HL-60/S4 (cell line): ENCODE measurements at regions not wholly inside any gene's neighbourhood (a gene's known extent, or its start where the extent isn't known, plus 50 kb on each side); places are given as distances from the start of the nearest gene placed in this dataset.
"Not testable (repeated sequence)": the region's sequence is repeated elsewhere in the genome, so short reads cannot be mapped to it uniquely, and the experiment has no call there.

Experiments used
- in situ Hi-C: fragments of 300-500 bp; cut with MboI; formaldehyde crosslinking; loops from 2 replicates; pipeline ENCODE4 v1.14.3; 2022; ENCODE audit warnings: low sequenced_read_pairs

- in situ Hi-C loops: loop anchor here (25.0 kb wide), 1 partner anchor 468 kb away; the partner anchor contains the start of gene NUBP1
Measured at GRCh38 chr16:10269632-10270031, 87.4 kb upstream of the GRIN2A start.

DNA sequence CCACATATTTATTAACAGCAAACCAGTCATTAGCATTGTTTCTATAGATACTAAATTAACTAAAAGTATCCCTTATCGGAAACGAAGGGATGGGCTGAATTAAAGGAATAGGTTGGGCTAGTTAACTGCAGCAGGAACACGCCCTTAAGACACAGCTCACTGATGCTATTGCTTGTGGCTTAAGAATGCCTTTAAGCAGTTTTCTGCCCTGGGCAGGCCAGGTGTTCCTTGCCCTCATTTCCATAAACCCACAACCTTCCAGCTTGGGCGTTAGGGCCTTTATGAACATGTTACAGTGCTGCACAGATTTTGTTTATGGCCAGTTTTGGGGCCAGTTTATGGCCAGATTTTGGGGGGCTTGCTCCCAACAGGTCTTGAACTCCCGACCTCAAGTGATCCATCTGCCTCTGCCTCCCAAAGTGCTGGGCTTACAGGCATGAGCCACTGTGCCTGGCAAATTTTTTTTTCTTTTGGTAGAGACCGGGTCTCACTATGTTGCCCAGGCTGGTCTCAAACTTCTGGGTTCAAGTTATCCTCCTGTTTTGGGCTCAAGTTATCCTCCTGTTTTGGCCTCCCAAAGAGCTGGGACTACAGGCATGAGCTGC, 90.1 kb upstream of the GRIN2A start:
- in situ Hi-C loops: loop anchor here (25.0 kb wide), 1 partner anchor 465 kb away; the partner anchor contains the start of gene NUBP1

GRCh38 chr16:10275214-10275996, 93.2 kb upstream of the GRIN2A start:
- in situ Hi-C loops: not testable (repeated sequence)

- in situ Hi-C loops: no loop called here
Measured at GRCh38 chr16:10277597-10277996, 95.4 kb upstream of the GRIN2A start.

GRCh38 chr16:10280262-10281170, 98.3 kb upstream of the GRIN2A start:
- in situ Hi-C loops: no loop called here

DNA sequence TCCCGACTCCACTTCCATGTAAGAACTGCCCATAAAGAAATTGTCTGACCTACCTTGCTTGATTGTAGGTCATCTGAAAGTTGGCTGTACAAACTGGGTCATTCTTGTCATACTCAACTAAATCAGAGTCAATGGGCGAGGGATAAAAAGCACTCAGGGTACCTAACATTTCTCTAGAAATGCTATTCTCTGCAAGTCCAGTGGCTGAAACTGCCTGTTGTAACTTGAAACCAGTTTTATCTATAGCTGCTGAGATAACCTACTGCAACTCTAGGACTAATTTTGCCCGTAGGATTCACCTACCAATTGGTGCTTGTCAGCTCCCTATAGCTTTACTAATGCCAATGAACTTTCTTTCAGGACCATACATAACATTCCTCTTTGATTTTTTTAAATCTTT, 100.1 kb upstream of the GRIN2A start:
- in situ Hi-C loops: no loop called here

GRCh38 chr16:10283246-10283645, 101.0 kb upstream of the GRIN2A start:
- in situ Hi-C loops: not testable (repeated sequence)

DNA sequence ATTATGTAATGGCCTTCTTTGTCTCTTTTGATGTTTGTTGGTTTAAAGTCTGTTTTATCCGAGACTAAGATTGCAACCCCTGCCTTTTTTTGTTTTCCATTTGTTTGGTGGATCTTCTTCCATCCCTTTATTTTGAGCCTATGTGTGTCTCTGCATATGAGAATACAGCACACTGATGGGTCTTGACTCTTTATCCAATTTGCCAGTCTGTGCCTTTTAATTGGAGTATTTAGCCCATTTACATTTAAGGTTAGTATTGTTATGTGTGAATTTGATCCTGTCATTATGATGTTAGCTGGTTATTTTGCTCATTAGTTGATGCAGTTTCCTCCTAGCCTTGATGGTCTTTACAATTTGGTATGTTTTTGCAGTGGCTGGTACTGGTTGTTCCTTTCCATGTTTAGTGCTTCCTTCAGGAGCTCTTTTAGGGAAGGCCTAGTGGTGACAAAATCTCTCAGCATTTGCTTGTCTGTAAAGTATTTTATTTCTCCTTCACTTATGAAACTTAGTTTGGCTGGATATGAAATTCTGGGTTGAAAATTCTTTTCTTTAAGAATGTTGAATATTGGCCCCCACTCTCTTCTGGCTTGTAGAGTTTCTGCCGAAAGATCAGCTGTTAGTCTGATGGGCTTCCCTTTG, 95.3 kb upstream of the ATF7IP2 start:
- in situ Hi-C loops: not testable (repeated sequence)

DNA sequence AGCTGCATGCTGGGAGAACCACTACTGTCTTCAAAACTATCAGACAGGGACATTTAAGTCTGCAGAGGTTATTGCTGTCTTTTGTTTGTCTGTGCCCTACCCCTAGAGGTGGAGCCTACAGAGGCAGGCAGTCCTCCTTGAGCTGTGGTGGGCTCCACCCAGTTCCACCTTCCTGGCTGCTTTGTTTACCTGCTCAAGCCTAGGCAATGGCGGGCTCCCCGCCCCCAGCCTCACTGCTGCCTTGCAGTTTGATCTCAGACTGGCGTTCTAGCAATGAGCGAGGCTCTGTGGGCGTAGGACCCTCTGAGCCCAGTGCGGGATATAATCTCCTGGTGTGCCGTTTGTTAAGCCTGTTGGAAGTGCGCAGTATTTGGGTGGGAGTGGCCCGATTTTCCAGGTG, 93.7 kb upstream of the ATF7IP2 start:
- in situ Hi-C loops: not testable (repeated sequence)

- in situ Hi-C loops: not testable (repeated sequence)
Measured at GRCh38 chr16:10292976-10293375, 92.9 kb upstream of the ATF7IP2 start.

GRCh38 chr16:10294153-10294552, 91.7 kb upstream of the ATF7IP2 start:
- in situ Hi-C loops: not testable (repeated sequence)

GRCh38 chr16:10296956-10297340, 88.9 kb upstream of the ATF7IP2 start:
- in situ Hi-C loops: no loop called here

DNA sequence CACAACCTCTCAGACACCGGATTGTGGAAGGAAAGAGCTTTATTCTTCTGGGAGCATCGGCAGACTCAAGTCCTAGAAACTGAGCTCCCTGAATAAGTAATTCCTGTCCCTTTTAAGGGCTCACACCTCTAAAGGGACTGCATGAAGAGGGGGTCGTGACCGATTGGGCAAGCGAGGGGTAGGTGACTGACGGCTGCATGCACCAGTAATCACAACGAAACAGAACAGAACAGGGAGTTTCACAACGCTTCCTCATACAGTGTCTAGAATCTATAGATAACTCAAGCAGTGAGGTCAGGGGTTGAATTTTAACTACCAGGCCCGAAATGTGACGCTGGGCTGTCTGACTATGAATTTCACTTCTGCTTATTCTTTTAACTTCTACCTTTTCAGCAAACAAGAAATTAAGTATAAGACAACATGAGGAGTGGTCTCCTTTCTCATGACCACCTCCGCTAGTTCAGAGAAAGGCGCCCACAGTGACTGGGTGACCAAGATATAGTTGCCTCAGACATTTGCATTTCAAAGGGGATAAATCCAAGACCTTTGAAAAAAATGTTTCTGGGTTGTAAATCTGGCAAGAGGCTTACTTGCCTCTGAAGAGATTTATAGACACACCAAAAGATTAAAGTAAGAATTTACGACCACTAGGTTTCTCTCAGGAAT, 88.4 kb upstream of the ATF7IP2 start:
- in situ Hi-C loops: no loop called here

DNA sequence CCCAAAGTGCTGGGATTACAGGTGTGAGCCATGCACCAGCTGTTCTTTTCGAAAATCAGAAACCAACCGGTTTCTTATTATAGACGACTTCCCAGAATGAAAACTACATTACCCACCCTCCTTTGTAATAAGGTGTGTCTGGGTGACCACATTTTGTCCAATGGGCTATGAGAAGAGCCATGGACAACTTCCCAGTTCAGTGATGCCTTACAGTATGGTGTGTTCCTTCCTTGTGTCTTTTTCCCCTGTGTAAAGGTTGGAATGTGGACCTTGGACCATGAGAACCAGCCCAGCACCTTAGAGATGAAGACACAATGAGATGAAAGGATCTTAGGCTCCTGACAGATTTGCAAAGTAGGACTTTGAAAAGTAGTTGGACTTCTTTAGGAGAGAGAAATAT, 85.0 kb upstream of the ATF7IP2 start:
- in situ Hi-C loops: no loop called here

DNA sequence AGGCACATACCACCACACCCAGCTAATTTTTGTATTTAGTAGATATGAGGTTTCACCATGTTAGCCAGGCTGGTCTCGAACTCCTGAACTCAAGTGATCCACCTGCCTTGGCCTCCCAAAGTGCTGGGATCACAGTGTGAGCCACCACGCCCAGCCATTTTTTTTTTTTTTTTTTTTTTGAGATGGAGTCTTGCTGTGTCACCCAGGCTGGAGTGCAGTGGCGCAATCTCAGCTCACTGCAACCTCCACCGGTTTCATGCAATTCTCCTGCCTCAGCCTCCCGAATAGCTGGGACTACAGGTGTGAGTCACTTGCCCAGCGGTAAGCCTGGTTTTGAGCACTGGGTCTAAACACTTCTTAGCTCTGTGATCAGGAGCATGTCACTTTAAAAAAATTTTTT, 84.3 kb upstream of the ATF7IP2 start:
- in situ Hi-C loops: not testable (repeated sequence)

- in situ Hi-C loops: no loop called here
Measured at GRCh38 chr16:10305912-10306311, 79.9 kb upstream of the ATF7IP2 start.

- in situ Hi-C loops: no loop called here
Measured at GRCh38 chr16:10308305-10309193, 77.3 kb upstream of the ATF7IP2 start.

- in situ Hi-C loops: no loop called here
Measured at GRCh38 chr16:10309271-10309932, 76.5 kb upstream of the ATF7IP2 start.

DNA sequence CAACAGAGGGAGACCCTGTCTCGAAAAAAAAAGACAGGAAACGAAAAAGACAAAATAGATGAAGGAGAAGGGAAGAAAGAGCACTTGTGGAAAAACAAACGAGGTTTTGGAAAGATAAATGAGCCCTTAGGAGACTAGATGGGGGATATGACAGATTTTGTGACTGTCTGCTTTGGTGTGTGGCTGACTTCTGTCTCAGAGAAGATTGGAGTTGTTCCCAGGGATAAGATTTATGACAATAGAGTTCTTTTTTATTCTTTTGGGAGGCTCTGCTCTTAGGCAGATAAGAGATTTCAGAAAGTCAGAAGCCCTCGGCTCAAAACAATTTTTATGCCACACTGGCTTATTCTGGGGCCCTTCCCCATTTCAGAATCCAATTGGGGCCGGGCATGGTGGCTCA, 73.9 kb upstream of the ATF7IP2 start:
- in situ Hi-C loops: loop anchor here (5.0 kb wide), 1 partner anchor 195 kb away; no protein-coding TSS in a partner anchor
